ENCODE measurements at regions not wholly inside any gene's neighbourhood (a gene's known extent, or its start where the extent isn't known, plus 50 kb on each side); places are given as distances from the start of the nearest gene placed in this dataset.

DNA sequence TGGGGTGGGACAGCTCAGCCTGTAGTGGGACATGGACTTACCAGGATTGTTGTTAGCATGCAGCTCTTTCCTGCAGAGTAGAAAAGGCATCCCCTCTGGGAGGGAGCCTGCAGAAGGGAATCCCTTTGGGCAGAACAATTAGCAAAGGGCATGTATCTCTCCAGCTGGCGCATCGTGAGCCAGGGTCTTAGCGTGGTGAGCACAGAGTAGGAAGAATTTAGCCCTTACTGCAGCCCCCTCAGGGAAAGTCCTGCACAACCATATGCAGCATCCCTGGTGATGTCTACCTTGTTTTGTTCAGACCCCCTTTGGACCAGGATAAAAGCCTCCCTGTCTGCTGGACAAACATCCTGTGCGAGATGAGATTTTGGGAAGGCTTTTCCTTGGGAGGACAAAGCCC is 292.1 kb downstream of the SLC4A3 start:
- H3K27me3 ChIP-seq = no peaks in the 10 kb centered on the region
- no peaks in the 10 kb centered on the region for H3K9me3 ChIP-seq (ENCODE audit: low read depth)
- no peak for DNase-seq (ENCODE audit: low read depth in 1 of 2, low spot score in 1 of 2)
- no peaks in the 10 kb centered on the region for H3K36me3 ChIP-seq
- TF ChIP-seq, protein P1, sequence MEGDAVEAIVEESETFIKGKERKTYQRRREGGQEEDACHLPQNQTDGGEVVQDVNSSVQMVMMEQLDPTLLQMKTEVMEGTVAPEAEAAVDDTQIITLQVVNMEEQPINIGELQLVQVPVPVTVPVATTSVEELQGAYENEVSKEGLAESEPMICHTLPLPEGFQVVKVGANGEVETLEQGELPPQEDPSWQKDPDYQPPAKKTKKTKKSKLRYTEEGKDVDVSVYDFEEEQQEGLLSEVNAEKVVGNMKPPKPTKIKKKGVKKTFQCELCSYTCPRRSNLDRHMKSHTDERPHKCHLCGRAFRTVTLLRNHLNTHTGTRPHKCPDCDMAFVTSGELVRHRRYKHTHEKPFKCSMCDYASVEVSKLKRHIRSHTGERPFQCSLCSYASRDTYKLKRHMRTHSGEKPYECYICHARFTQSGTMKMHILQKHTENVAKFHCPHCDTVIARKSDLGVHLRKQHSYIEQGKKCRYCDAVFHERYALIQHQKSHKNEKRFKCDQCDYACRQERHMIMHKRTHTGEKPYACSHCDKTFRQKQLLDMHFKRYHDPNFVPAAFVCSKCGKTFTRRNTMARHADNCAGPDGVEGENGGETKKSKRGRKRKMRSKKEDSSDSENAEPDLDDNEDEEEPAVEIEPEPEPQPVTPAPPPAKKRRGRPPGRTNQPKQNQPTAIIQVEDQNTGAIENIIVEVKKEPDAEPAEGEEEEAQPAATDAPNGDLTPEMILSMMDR (IDR thresholded peaks at IDR 0.05; ENCODE audit: low read depth, low read length) = no peak
- H3K4me1 ChIP-seq (ENCODE audit: low read depth) = no peaks in the 10 kb centered on the region
- H3K4me3 ChIP-seq = no peak overlapping the region
- no peak overlapping the region for H3K27ac ChIP-seq

DNA sequence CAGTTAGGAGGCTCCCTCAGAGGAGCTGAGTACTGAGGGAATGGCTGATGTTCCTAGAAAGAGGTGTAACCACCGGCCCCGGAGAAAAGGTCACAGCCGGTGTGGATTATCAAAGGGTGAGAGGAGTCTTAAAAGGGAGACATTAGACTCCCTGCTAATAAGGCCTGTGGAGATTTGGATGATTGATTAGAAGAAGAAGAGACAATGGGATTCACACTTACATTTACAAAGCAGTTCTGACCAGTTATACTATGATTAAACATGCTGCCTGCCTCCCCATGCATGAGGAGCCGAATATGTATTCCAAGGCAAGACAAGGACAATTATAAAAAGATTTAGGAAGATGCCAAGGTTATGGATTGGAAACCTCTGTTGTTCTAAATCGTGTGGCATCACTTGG is 302.4 kb downstream of the SLC4A3 start:
- TF ChIP-seq, protein P1 (IDR thresholded peaks at IDR 0.05; ENCODE audit: low read depth, low read length) = no peak
- Histone ChIP-seq H3K27ac (no peak overlapping the region), H3K36me3 (no peaks in the 10 kb centered on the region), H3K4me3 (no peak overlapping the region), H3K27me3 (no peaks in the 10 kb centered on the region), H3K9me3 (ENCODE audit: low read depth) (no peaks in the 10 kb centered on the region), H3K4me1 (ENCODE audit: low read depth) (no peaks in the 10 kb centered on the region)
- DNase-seq (ENCODE audit: low read depth in 1 of 2, low spot score in 1 of 2) = no peak

DNA sequence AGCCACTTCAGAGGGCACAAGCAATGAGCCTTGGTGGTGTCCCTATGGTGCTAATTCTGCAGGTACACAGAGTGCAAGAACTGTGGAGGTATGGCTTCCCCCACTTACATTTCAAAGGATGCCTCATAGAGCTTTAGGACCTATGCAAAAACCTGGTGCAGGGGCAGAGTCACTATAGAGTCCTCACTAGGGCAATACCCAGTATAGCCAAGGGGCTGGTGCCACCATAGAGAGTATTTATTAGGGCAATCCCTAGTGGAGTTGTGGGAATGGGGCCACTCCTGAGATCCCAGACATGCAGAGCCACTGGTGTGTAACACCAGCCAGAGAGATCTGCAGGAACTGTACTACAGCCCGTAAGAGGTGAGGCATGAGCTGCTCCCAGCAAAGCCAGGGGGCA is 312.2 kb downstream of the SLC4A3 start:
- TF ChIP-seq, protein P1 (IDR thresholded peaks at IDR 0.05; ENCODE audit: low read depth, low read length) = no peak
- H3K4me1 ChIP-seq (ENCODE audit: low read depth) = no peaks in the 10 kb centered on the region
- no peaks in the 10 kb centered on the region for H3K9me3 ChIP-seq (ENCODE audit: low read depth)
- H3K36me3 ChIP-seq = no peaks in the 10 kb centered on the region
- no peaks in the 10 kb centered on the region for H3K27me3 ChIP-seq
- H3K4me3 ChIP-seq = no peak overlapping the region
- no peak for DNase-seq (ENCODE audit: low read depth in 1 of 2, low spot score in 1 of 2)
- H3K27ac ChIP-seq = no peak overlapping the region

DNA sequence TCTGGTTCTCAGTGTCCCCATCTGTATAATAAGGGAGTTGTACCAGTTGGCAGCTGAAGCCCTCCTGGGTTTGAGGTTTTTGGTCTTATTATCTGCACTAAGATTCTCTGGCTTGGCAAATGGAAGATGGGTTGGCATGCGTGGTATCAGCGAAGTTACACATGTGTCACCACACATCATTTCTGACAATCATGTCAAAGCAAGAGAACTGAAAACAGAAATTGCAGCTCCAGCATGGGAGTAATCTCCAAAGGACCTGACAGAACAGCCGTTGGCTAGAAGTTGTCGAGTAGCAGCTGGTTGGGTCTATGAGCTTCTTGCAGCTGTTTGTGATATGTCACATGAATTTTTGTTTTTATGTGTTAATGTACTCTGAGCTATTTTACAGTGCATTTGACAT is 317.4 kb downstream of the SLC4A3 start:
- Histone ChIP-seq H3K9me3 (ENCODE audit: low read depth) (no peaks in the 10 kb centered on the region), H3K27ac (no peak overlapping the region), H3K4me3 (no peak overlapping the region), H3K27me3 (no peaks in the 10 kb centered on the region), H3K36me3 (no peaks in the 10 kb centered on the region), H3K4me1 (ENCODE audit: low read depth) (no peaks in the 10 kb centered on the region)
- no peak for DNase-seq (ENCODE audit: low read depth in 1 of 2, low spot score in 1 of 2)
- TF ChIP-seq, protein P1 (IDR thresholded peaks at IDR 0.05; ENCODE audit: low read depth, low read length) = no peak

DNA sequence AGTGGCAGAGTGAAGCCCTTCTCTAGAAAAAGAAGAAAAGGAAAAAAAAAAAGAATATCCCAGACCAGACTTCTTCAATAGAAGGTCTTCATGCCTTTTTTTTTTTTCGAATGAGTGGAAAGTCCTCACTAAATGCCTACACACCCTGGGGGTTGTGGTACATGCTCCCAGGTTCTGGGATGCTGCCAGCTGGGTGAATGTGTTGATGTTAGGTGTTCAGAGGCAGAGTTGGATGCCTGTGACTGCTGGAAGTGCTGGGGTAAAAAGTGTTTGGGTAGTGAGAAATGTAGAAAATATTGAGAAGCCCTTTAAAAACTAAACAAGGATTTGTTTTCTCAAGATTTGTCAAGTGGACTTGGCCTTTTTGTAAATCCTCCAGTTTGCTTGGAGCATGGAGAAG is 318.6 kb downstream of the SLC4A3 start:
- Histone ChIP-seq H3K4me3 (no peak overlapping the region), H3K9me3 (ENCODE audit: low read depth) (no peaks in the 10 kb centered on the region), H3K4me1 (ENCODE audit: low read depth) (no peaks in the 10 kb centered on the region), H3K27ac (no peak overlapping the region), H3K27me3 (no peaks in the 10 kb centered on the region), H3K36me3 (no peaks in the 10 kb centered on the region)
- DNase-seq (ENCODE audit: low read depth in 1 of 2, low spot score in 1 of 2) = no peak
- TF ChIP-seq, protein P1 (IDR thresholded peaks at IDR 0.05; ENCODE audit: low read depth, low read length) = no peak

DNA sequence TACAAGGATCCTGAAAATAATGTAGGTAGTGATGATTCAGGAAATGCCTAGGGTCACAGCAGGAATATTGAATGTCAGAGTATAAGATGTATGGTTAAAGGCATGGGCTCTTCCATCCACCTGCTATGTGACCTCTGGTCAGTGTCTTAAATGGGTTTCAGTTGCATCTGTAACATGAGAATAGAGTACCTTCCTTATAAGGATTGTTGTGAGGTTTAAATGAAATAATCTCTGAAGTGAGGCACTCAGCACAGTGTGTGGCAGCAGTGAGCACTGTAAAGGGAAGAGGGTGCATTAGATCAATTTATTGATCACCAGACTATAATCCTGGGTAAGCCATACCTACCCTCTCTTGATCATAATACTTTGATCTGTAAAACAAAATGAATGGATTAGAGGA is 319.1 kb downstream of the SLC4A3 start:
- H3K27ac ChIP-seq = no peak overlapping the region
- H3K36me3 ChIP-seq = no peaks in the 10 kb centered on the region
- no peaks in the 10 kb centered on the region for H3K9me3 ChIP-seq (ENCODE audit: low read depth)
- no peak overlapping the region for H3K4me3 ChIP-seq
- H3K27me3 ChIP-seq = no peaks in the 10 kb centered on the region
- no peak for DNase-seq (ENCODE audit: low read depth in 1 of 2, low spot score in 1 of 2)
- no peaks in the 10 kb centered on the region for H3K4me1 ChIP-seq (ENCODE audit: low read depth)
- TF ChIP-seq, protein P1 (IDR thresholded peaks at IDR 0.05; ENCODE audit: low read depth, low read length) = no peak

Data from cardiac muscle cell (in vitro differentiated cells and primary cell).